ENCODE measurements at regions not wholly inside any gene's neighbourhood (a gene's known extent, or its start where the extent isn't known, plus 50 kb on each side); places are given as distances from the start of the nearest gene placed in this dataset.

- ChIA-PET POLR2A (no interaction called here), CTCF (no interaction called here)
- Histone ChIP-seq H3K4me3 (ENCODE audit: low read depth, low read length) (no peak overlapping the region), H3K27me3 (ENCODE audit: control insufficient read depth, insufficient read depth, low read length) (no peaks in the 10 kb centered on the region), H3K27ac (ENCODE audit: low read depth, low read length) (no peak overlapping the region), H3K9me3 (ENCODE audit: control insufficient read depth, insufficient read depth, low read length) (peaks cover 8% of the 10 kb centered on the region)
- no peak for TF ChIP-seq CTCF (IDR thresholded peaks at IDR 0.05; ENCODE audit: low read depth, low read length)
- DNase-seq (ENCODE audit: low read depth, low spot score), result no peak
These were observed 360.2 kb upstream of the CHRM3 start for GRCh38 chr1:239025997-239026694.

DNA sequence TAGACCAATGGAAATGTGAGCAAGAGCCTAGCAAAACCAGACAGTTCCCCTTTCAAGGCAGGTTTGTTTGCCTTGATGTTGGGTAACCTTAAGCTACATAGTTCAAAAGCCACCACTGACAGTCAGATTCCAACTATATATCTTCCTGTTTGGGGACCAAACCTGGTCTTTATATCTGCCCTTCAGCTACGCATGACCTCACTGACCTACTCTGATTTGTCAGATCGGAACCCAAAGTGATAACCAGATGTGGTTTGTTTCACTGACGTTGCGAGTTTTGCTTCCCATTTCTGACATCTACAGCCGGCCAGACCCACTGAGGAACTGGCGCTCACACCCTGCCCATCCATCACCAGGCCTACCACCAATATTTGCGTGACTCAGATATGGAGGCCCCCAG, 361.1 kb upstream of the CHRM3 start:
- ChIA-PET POLR2A (no interaction called here), CTCF (no interaction called here)
- Histone ChIP-seq H3K4me3 (ENCODE audit: low read depth, low read length) (no peak overlapping the region), H3K9me3 (ENCODE audit: control insufficient read depth, insufficient read depth, low read length) (peaks cover 6% of the 10 kb centered on the region), H3K27me3 (ENCODE audit: control insufficient read depth, insufficient read depth, low read length) (no peaks in the 10 kb centered on the region), H3K27ac (ENCODE audit: low read depth, low read length) (no peak overlapping the region)
- no peak for TF ChIP-seq CTCF (IDR thresholded peaks at IDR 0.05; ENCODE audit: low read depth, low read length)
- DNase-seq (ENCODE audit: low read depth, low spot score), result no peak

DNA sequence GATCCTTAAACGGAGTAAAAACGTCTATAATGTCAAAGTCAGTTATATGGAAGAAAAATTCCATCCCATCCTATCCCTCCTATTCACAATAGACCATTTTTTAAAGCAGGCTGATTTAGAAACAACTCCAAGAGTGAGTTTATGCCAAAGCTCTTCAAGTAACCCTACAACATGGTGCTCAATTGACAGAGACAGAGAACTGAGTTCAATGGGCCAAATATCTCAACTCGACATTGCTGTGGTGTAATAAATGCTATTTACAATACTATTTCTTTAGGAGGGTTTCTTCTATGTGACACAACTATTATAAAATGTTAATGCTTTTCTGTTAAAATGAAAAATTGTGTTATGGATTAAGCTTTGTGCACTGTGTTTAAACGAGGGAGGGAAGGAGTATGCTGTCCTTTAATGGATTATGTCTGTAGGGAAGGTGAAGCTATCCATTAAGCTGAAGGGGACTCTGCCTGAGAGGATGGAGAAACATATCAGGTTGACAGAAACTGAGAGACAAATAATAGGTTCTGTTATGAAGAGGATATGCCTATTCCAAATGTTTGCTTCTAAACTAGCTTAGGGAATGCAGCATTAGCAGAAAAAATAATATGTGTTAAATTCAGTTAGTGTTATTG, 362.5 kb upstream of the CHRM3 start:
- peaks cover 6% of the 10 kb centered on the region for H3K9me3 ChIP-seq (ENCODE audit: control insufficient read depth, insufficient read depth, low read length)
- CTCF ChIA-PET, result no interaction called here
- no peak overlapping the region for H3K27ac ChIP-seq (ENCODE audit: low read depth, low read length)
- H3K4me3 ChIP-seq (ENCODE audit: low read depth, low read length), result no peak overlapping the region
- DNase-seq (ENCODE audit: low read depth, low spot score), result no peak
- no peak for TF ChIP-seq CTCF (IDR thresholded peaks at IDR 0.05; ENCODE audit: low read depth, low read length)
- no peaks in the 10 kb centered on the region for H3K27me3 ChIP-seq (ENCODE audit: control insufficient read depth, insufficient read depth, low read length)
- POLR2A ChIA-PET, result no interaction called here

- TF ChIP-seq CTCF (IDR thresholded peaks at IDR 0.05; ENCODE audit: low read depth, low read length), result no peak
- H3K9me3 ChIP-seq (ENCODE audit: control insufficient read depth, insufficient read depth, low read length), result peaks cover 7% of the 10 kb centered on the region
- ChIA-PET POLR2A (no interaction called here), CTCF (no interaction called here)
- no peak overlapping the region for H3K4me3 ChIP-seq (ENCODE audit: low read depth, low read length)
- H3K27ac ChIP-seq (ENCODE audit: low read depth, low read length), result no peak overlapping the region
- H3K27me3 ChIP-seq (ENCODE audit: control insufficient read depth, insufficient read depth, low read length), result no peaks in the 10 kb centered on the region
- no peak for DNase-seq (ENCODE audit: low read depth, low spot score)
These were observed 370.0 kb upstream of the CHRM3 start for GRCh38 chr1:239016337-239016736.

- DNase-seq (ENCODE audit: low read depth, low spot score), result no peak
- peaks cover 6% of the 10 kb centered on the region for H3K9me3 ChIP-seq (ENCODE audit: control insufficient read depth, insufficient read depth, low read length)
- no peak for TF ChIP-seq CTCF (IDR thresholded peaks at IDR 0.05; ENCODE audit: low read depth, low read length)
- H3K27ac ChIP-seq (ENCODE audit: low read depth, low read length), result no peak overlapping the region
- H3K27me3 ChIP-seq (ENCODE audit: control insufficient read depth, insufficient read depth, low read length), result no peaks in the 10 kb centered on the region
- H3K4me3 ChIP-seq (ENCODE audit: low read depth, low read length), result no peak overlapping the region
- ChIA-PET POLR2A (no interaction called here), CTCF (no interaction called here)
These were observed 375.0 kb upstream of the CHRM3 start for GRCh38 chr1:239011382-239011781.
